Tibial artery (tissue), 4 donors: ENCODE measurements at regions not wholly inside any gene's neighbourhood (a gene's known extent, or its start where the extent isn't known, plus 50 kb on each side); places are given as distances from the start of the nearest gene placed in this dataset.

ENCODE experiments used
- DNase-seq, 2 donors: peaks; one replicate each; pipeline ENCODE4 v3.0.0-alpha.2; 2019
- H3K27ac ChIP-seq, 2 donors: fragments of 200-600 bp; sonication (generic) in 1 of 2; 1 replicate in 1 of 2; 2 replicates in 1 of 2; pipeline ENCODE4 v1.5.1; 2018 to 2019; ENCODE audit warnings: mild to moderate bottlenecking in 1 of 2
- H3K27me3 ChIP-seq, 2 donors: fragments of 200-600 bp; sonication (generic) in 1 of 2; one replicate each; pipeline versions ENCODE4 v1.5.1 to v1.6.0; 2016 to 2019
- H3K36me3 ChIP-seq, 3 donors: fragments of 200-600 bp; sonication (generic) in 2 of 3; one replicate each; pipeline ENCODE4 v1.5.1; 2016 to 2019; ENCODE audit warnings: mild to moderate bottlenecking in 2 of 3
- H3K4me1 ChIP-seq, 4 donors: fragments of 200-600 bp; sonication (generic) in 2 of 4; 1 replicate in 3 of 4; 2 replicates in 1 of 4; pipeline ENCODE4 v1.5.1; 2016 to 2019
- H3K4me3 ChIP-seq, 2 donors: fragments of 200-600 bp; sonication (generic) in 1 of 2; 1 replicate in 1 of 2; 2 replicates in 1 of 2; pipeline ENCODE4 v1.5.1; 2018 to 2019; ENCODE audit warnings: mild to moderate bottlenecking in 2 of 2
- H3K9me3 ChIP-seq, 3 donors: fragments of 200-600 bp; sonication (generic) in 1 of 3; one replicate each; pipeline ENCODE4 v1.5.1; 2016 to 2019
- intact Hi-C: fragments of 100-400 bp; cut with DNase I; formaldehyde crosslinking; loops from one replicate; pipeline ENCODE4 v1.15.0; 2023; ENCODE audit warnings: low total_unique reads
- TF ChIP-seq, protein P1 (sequence below), 2 experiments: fragments of 200-600 bp in 1 of 2; fragments of 450-650 bp in 1 of 2; IDR thresholded peaks; one replicate each; pipeline ENCODE4 v1.5.1; 2017 to 2019; ENCODE audit warnings: antibody characterized with exemption in 2 of 2, mild to moderate bottlenecking in 1 of 2, moderate library complexity in 1 of 2

DNA sequence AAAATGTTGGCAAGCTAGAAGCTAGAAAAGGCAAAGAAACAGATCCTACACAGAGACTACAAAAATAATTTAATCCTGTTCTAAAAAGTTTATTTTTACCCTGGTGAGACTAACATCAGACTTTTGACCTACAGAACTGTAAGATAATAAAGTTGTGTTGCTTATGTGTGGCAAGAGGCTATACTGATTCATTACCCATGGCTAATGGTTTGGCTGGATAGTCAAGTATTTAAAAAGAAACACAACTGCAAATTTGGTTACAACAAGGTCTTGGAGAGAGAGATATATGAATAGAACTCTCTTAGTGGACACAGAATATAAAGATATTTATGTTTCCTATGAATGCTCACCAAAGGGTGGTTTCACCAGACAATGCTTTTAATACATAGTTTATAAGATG is 364.2 kb upstream of the PLSCR5 start:
- H3K27ac ChIP-seq, result no peak overlapping the region
- no peak overlapping the region for H3K4me3 ChIP-seq
- TF ChIP-seq, protein P1, sequence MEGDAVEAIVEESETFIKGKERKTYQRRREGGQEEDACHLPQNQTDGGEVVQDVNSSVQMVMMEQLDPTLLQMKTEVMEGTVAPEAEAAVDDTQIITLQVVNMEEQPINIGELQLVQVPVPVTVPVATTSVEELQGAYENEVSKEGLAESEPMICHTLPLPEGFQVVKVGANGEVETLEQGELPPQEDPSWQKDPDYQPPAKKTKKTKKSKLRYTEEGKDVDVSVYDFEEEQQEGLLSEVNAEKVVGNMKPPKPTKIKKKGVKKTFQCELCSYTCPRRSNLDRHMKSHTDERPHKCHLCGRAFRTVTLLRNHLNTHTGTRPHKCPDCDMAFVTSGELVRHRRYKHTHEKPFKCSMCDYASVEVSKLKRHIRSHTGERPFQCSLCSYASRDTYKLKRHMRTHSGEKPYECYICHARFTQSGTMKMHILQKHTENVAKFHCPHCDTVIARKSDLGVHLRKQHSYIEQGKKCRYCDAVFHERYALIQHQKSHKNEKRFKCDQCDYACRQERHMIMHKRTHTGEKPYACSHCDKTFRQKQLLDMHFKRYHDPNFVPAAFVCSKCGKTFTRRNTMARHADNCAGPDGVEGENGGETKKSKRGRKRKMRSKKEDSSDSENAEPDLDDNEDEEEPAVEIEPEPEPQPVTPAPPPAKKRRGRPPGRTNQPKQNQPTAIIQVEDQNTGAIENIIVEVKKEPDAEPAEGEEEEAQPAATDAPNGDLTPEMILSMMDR (IDR thresholded peaks at IDR 0.05), result no peak
- DNase-seq, result no peak
- H3K9me3 ChIP-seq, result no peaks in the 10 kb centered on the region
- intact Hi-C loops, result no loop called here
- no peaks in the 10 kb centered on the region for H3K4me1 ChIP-seq
- no peaks in the 10 kb centered on the region for H3K27me3 ChIP-seq
- no peaks in the 10 kb centered on the region for H3K36me3 ChIP-seq

DNA sequence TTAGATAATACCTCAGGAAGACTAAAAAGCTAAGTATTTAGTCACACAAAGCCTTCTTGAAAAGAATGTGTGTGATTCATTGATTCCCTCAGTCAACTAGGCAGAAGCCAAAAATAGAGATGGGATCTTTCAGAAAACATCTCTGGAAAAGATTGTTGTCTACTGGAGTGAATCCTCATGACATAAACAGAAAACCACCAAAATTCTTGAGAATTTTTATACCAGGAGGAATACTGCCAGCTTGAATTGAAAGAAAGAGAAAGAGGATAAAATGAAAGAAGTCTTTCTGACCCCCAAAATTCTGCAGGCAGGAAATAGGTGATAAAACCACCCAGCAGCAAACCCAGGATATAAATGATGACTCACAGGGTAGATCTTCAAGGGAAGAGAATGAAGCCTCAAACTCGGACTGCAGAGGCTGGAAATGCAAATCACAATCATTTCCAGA is 363.1 kb upstream of the PLSCR5 start:
- no peak overlapping the region for H3K4me3 ChIP-seq
- H3K9me3 ChIP-seq, result no peaks in the 10 kb centered on the region
- H3K27me3 ChIP-seq, result no peaks in the 10 kb centered on the region
- no peaks in the 10 kb centered on the region for H3K36me3 ChIP-seq
- no peak overlapping the region for H3K27ac ChIP-seq
- DNase-seq, result no peak
- TF ChIP-seq, protein P1 (IDR thresholded peaks at IDR 0.05), result no peak
- no peaks in the 10 kb centered on the region for H3K4me1 ChIP-seq
- intact Hi-C loops, result no loop called here

DNA sequence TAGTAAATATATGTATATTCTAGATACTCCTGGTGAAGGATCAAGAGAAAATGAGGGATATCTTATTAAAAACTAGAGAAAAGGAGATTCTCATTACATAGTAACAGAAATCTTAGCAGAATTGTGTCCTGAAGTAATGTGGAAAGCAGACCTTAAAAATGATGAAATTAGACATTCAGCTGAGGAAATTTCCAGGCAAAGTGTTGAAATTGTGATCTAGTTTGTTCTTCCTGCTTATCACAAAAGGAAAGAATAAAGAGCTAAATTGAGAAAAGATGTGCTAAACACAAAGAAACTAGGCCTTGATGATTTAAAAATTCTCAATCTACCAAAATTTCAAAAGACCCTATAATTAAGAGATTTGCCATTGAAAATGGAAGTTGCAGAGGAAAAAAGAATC is 362.6 kb upstream of the PLSCR5 start:
- TF ChIP-seq, protein P1 (IDR thresholded peaks at IDR 0.05), result no peak
- Histone ChIP-seq H3K4me1 (no peaks in the 10 kb centered on the region), H3K36me3 (no peaks in the 10 kb centered on the region), H3K27me3 (no peaks in the 10 kb centered on the region), H3K4me3 (no peak overlapping the region), H3K9me3 (no peaks in the 10 kb centered on the region), H3K27ac (no peak overlapping the region)
- no peak for DNase-seq
- intact Hi-C loops, result no loop called here

DNA sequence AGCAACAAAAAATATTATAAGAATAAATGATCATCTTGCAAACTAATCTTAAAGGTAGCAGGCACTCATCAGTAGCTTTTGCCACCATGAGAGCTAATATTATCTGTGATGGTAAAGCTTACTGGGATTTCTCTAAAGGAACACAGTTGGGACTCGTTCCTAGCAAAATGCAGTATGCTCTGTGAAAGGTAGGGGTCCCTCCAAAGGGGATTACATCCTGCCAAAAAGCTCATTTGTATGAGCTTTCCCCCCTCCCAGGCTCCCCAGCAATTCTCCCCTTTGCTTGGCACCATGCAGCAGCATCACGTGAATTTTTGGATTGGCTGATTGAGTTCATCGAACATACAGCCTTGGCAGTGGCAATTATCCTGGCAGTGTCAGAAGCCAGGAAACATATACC is 361.0 kb upstream of the PLSCR5 start:
- no peak overlapping the region for H3K4me3 ChIP-seq
- H3K36me3 ChIP-seq, result no peaks in the 10 kb centered on the region
- H3K4me1 ChIP-seq, result no peaks in the 10 kb centered on the region
- no peak overlapping the region for H3K27ac ChIP-seq
- intact Hi-C loops, result no loop called here
- no peaks in the 10 kb centered on the region for H3K9me3 ChIP-seq
- TF ChIP-seq, protein P1 (IDR thresholded peaks at IDR 0.05), result no peak
- DNase-seq, result no peak
- no peaks in the 10 kb centered on the region for H3K27me3 ChIP-seq

DNA sequence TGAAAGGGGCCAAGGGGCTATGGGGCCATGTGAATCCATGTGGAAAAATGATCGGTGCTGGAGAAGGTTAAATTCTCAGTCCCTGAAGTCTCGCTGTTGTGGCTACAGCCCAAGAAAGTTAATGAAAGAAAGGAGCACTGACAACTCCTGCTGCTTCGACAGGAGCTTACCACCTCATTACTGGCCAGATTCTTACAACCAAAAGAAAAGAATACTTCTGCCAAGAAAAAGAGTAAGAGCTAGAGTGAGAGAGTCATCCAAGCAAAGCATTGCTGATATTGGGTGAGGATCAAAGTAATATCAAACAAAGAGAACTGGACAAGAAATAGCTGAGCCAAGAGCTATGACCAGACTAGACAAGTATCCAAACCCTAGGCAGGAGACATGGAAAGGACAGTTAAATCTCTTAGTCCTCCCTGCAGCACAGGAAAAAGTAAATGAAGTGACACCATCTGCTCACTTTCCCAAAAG is 348.4 kb upstream of the PLSCR5 start:
- intact Hi-C loops, result no loop called here
- Histone ChIP-seq H3K36me3 (no peaks in the 10 kb centered on the region), H3K27me3 (no peaks in the 10 kb centered on the region), H3K4me3 (no peak overlapping the region), H3K9me3 (no peaks in the 10 kb centered on the region), H3K4me1 (no peaks in the 10 kb centered on the region), H3K27ac (no peak overlapping the region)
- no peak for DNase-seq
- TF ChIP-seq, protein P1 (IDR thresholded peaks at IDR 0.05), result no peak

DNA sequence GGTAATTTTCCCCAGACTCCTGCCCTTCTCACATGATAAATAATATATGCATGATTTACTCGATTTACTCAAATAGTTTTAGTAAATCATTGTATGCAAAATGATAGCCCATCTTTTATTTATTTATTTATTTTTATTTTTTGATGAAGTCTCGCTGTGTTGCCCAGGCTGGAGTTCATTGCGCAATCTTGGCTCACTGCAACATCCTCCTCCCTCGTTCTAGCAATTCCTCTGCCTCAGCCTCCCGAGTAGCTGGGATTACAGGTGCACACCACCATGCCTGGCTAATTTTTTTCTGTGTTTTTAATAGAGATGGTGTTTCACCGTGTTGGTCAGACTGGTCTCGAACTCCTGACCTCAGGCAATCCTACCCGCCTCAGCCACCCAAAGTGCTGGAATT is 343.8 kb upstream of the PLSCR5 start:
- intact Hi-C loops, result no loop called here
- DNase-seq, result no peak
- Histone ChIP-seq H3K27me3 (no peaks in the 10 kb centered on the region), H3K36me3 (no peaks in the 10 kb centered on the region), H3K9me3 (no peaks in the 10 kb centered on the region), H3K4me1 (no peaks in the 10 kb centered on the region), H3K27ac (no peak overlapping the region), H3K4me3 (no peak overlapping the region)
- TF ChIP-seq, protein P1 (IDR thresholded peaks at IDR 0.05), result no peak
